GM21576 (cell line): ENCODE measurements at regions not wholly inside any gene's neighbourhood (a gene's known extent, or its start where the extent isn't known, plus 50 kb on each side); places are given as distances from the start of the nearest gene placed in this dataset.
A peak's percentile ranks its signal among the peaks of the same experiment; 100 is the strongest.

Experiments
- ATAC-seq: cut with Tn5 transposase; IDR thresholded peaks from one replicate; pipeline ENCODE4 v1.9.1; 2021; ENCODE audit warnings: mild to moderate bottlenecking, moderate library complexity; ENCODE audit not compliant: unreplicated experiment

GRCh38 chr18:56139792-56140254 is 498.6 kb downstream of the TXNL1 start:
- ATAC-seq: no peak

GRCh38 chr18:56139372-56139771 is 499.0 kb downstream of the TXNL1 start:
- ATAC-seq: no peak

- ATAC-seq: no peak
Measured at GRCh38 chr18:56136105-56136504, 502.3 kb downstream of the TXNL1 start.

DNA sequence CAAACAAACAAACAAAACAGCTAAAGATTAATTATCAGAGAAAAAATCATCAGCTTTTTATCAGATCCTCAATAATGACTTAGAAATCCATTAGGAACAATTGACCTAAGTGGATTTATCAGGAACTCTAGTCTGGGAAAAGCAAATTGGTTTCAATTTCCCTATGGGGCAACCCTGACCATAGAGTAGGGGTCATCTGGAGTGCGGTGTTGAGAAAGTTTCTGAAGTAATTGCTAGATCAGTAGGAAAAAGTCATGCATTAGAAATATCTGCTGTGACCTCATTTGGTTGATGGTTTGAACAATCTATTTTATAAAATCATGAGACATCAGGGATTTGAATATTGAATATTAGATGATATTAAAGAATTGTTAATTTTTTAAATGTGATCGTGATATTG is 507.9 kb downstream of the TXNL1 start:
- ATAC-seq: no peak

GRCh38 chr18:56128153-56128791 is 510.1 kb downstream of the TXNL1 start:
- no peak for ATAC-seq

- ATAC-seq: no peak
Measured at GRCh38 chr18:56127322-56128099, 510.9 kb downstream of the TXNL1 start.

GRCh38 chr18:56124186-56124585 is 514.2 kb downstream of the TXNL1 start:
- ATAC-seq: no peak

- ATAC-seq: no peak
Measured at GRCh38 chr18:56121669-56122068, 516.7 kb downstream of the TXNL1 start.

- ATAC-seq: no peak
Measured at GRCh38 chr18:56120782-56121181, 517.6 kb downstream of the TXNL1 start.

- ATAC-seq: no peak
Measured at GRCh38 chr18:56119681-56120080, 518.7 kb downstream of the TXNL1 start.

DNA sequence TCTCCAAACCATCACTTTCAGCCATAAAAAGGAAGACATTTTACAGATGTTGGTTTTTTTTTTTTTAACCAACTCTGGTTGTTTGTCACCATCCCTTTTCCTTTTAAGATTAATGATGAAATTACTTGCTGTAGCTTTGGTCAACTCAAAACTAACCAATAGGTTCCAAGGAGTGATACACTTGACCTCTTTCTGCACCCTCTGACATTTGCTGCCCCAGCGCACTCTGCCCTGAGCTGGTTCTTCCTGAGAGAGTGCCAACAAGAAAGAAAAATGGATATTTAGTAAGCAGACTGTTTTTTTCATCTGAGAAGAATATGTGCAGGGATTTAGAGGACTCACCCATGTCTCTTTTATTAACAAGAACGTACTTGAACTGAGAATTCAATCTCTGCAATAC is 520.0 kb downstream of the TXNL1 start:
- ATAC-seq: no peak

GRCh38 chr18:56115071-56116015 is 523.0 kb downstream of the TXNL1 start:
- no peak for ATAC-seq

- ATAC-seq: no peak
Measured at GRCh38 chr18:56112984-56113383, 525.0 kb upstream of the TCF4 start.

DNA sequence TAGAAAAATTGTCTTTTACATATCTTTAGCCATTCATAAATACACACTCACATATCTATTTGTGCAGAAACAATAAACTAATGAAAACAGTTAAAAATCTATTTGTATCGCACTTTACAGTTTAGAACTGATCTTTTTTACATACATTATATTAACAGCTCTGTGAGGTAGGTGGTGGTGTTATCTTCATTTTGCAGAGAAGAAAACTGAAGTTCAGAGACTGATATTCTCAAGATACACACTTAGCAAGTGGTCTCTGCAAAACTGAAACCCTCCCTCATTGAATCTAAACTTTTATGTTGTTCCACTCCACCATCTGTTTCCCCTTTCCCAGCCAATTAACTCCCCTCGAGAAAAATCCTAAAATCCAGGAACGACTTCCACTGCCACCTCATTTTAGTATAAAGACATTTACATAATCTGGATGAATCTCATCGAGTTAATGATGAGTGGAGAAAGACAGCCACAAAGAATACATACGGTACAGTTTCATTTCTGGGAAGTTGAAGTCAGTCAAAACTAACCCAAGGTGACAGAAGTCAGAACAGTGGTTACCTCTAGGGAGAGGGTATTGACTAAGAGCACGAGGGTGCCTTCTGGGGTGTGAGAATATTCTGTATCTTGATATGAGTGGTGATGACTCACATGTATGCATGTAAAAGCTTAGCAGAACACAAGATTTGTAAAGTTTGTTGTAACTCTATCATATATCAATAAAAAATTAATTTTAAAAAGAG is 524.2 kb upstream of the TCF4 start:
- ATAC-seq: peak; percentile 96

DNA sequence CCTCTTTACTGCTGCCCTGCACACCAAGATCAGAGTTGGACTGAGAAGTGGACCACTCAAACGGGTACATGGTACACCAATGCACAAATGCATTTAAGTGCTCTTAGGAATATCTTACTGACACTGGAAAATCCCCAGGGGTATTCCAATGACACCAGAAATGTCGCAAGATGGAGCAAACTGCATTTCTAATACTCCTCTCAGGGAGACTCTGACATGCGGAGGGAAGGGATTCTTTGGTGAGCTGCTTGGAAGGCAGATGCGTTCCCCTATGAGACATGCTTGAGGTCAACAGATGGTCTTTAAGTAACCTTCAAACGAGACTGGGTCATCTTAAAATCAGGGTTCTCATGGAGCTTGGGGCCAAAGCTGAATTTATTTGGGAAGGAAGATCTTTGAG is 521.8 kb upstream of the TCF4 start:
- no peak for ATAC-seq

- no peak for ATAC-seq
Measured at GRCh38 chr18:56108478-56109367, 520.7 kb upstream of the TCF4 start.

GRCh38 chr18:56107821-56108477 is 520.0 kb upstream of the TCF4 start:
- ATAC-seq: no peak

- no peak for ATAC-seq
Measured at GRCh38 chr18:56100090-56100722, 512.2 kb upstream of the TCF4 start.

DNA sequence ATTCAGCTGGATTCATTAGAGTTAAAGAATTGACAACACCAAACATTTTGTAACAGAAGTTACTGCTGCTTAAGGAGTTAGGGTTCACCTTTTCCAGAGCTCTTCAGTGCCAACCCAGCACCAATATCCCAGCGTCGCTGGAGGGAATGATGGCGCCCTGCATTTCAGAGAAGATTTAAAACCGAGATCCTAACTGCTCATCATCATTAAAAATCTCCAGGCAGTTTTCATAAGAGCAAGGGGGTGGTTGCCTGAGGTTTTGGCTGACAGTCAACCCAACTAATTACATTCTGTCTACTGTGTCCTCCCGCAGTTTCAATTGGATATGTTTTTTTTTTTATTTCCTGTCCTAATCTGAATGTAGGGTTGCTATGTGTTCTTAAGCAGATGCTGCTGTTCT is 509.6 kb upstream of the TCF4 start:
- no peak for ATAC-seq
